GM12865 (cell line): ENCODE measurements at regions not wholly inside any gene's neighbourhood (a gene's known extent, or its start where the extent isn't known, plus 50 kb on each side); places are given as distances from the start of the nearest gene placed in this dataset.

Experiments used
- DNase-seq: peaks from one replicate; pipeline ENCODE4 v3.0.0; 2010; ENCODE audit warnings: low read depth
- H3K4me3 ChIP-seq: 2 replicates; pipeline ENCODE4 v1.5.1; 2011; ENCODE audit warnings: mild to moderate bottlenecking, low read depth, low read length, control low read depth
- CTCF ChIP-seq: IDR thresholded peaks from 2 replicates; pipeline ENCODE4 v1.5.1; 2011; ENCODE audit warnings: low read length, control low read depth, low read depth, inconsistent platforms; ENCODE audit not compliant: insufficient read depth; ENCODE audit errors: missing control alignments

- no peak overlapping the region for H3K4me3 ChIP-seq
Observed at GRCh38 chrX:805988-806387, 175.4 kb downstream of the SHOX start.

GRCh38 chrX:805103-805670, 174.6 kb downstream of the SHOX start:
- DNase-seq, result no peak
- TF ChIP-seq CTCF, result no peak
- no peak overlapping the region for H3K4me3 ChIP-seq

More at GRCh38 chrX:805988-806387, 175.4 kb downstream of the SHOX start:
- TF ChIP-seq CTCF, result no peak
- DNase-seq, result no peak

- no peak for TF ChIP-seq CTCF
- DNase-seq, result no peak
- H3K4me3 ChIP-seq, result no peak overlapping the region
Observed at GRCh38 chrX:802846-803245, 172.3 kb downstream of the SHOX start.

- no peak for DNase-seq
- no peak overlapping the region for H3K4me3 ChIP-seq
- TF ChIP-seq CTCF, result no peak
Observed at GRCh38 chrX:799808-800207, 169.2 kb downstream of the SHOX start.

- no peak overlapping the region for H3K4me3 ChIP-seq
- no peak for DNase-seq
- TF ChIP-seq CTCF, result no peak
Observed at GRCh38 chrX:794311-794710, 163.7 kb downstream of the SHOX start.

GRCh38 chrX:793216-793770, 162.7 kb downstream of the SHOX start:
- DNase-seq, result no peak
- no peak overlapping the region for H3K4me3 ChIP-seq
- no peak for TF ChIP-seq CTCF

- DNase-seq, result no peak
- TF ChIP-seq CTCF, result no peak
Observed at GRCh38 chrX:791479-792034, 161.0 kb downstream of the SHOX start.

More at GRCh38 chrX:791479-792034, 161.0 kb downstream of the SHOX start:
- no peak overlapping the region for H3K4me3 ChIP-seq
